HepG2 (cell line): ENCODE measurements at regions not wholly inside any gene's neighbourhood (a gene's known extent, or its start where the extent isn't known, plus 50 kb on each side); places are given as distances from the start of the nearest gene placed in this dataset.
A peak's percentile ranks its signal among the peaks of the same experiment; 100 is the strongest.

Experiments
- ARNT2 ChIP-seq: sonication (generic); formaldehyde crosslinking; IDR thresholded peaks from 2 replicates; pipeline ENCODE4 v1.8.0; 2022; ENCODE audit warnings: mild to moderate bottlenecking, low read depth, missing genetic modification reagents, moderate library complexity
- ATF1 ChIP-seq: IDR thresholded peaks from 2 replicates; pipeline ENCODE4 v1.6.1; 2016; ENCODE audit warnings: mild to moderate bottlenecking, control low read depth
- FOSL2 ChIP-seq: sonication (generic); formaldehyde crosslinking; IDR thresholded peaks from 2 replicates; pipeline ENCODE4 v1.4.0; 2020; ENCODE audit warnings: missing genetic modification reagents
- FOXK1 ChIP-seq: sonication (generic); formaldehyde crosslinking; IDR thresholded peaks from 2 replicates; pipeline ENCODE4 v1.4.0; 2020; ENCODE audit warnings: low read depth, missing genetic modification reagents, borderline replicate concordance
- KMT2B ChIP-seq: IDR thresholded peaks from 2 replicates; pipeline ENCODE4 v1.6.1; 2016; ENCODE audit warnings: missing genetic modification reagents, missing compliant biosample characterization
- MAFF ChIP-seq: IDR thresholded peaks from 2 replicates; pipeline ENCODE4 v1.6.1; 2011; ENCODE audit warnings: low read depth, low read length, improper control_type of control experiment
- NONO ChIP-seq, 2 experiments: fragments of 450-650 bp in 1 of 2; sonication (generic) in 1 of 2; formaldehyde crosslinking in 1 of 2; IDR thresholded peaks in 1 of 2; conservative IDR thresholded peaks in 1 of 2; 2 replicates each; pipeline versions ENCODE4 v1.6.1 to v1.8.0; 2017 to 2022; ENCODE audit warnings: mild to moderate bottlenecking in 1 of 2, missing genetic modification reagents in 1 of 2, moderate library complexity in 1 of 2
- NR2F1 ChIP-seq, 2 experiments: fragments of 450-650 bp in 1 of 2; formaldehyde crosslinking in 1 of 2; IDR thresholded peaks; 2 replicates each; pipeline versions ENCODE4 v1.5.0 to v1.6.1; 2016 to 2020; ENCODE audit warnings: mild to moderate bottlenecking in 1 of 2, missing compliant biosample characterization in 1 of 2, missing genetic modification reagents in 1 of 2, moderate library complexity in 1 of 2
- POLR2AphosphoS2 ChIP-seq: IDR thresholded peaks from 2 replicates; pipeline ENCODE4 v1.6.1; 2011; ENCODE audit warnings: low read depth, low read length, improper control_type of control experiment
- SNAI1 ChIP-seq: sonication (generic); formaldehyde crosslinking; IDR thresholded peaks from 2 replicates; pipeline ENCODE4 v1.5.0; 2020; ENCODE audit warnings: mild to moderate bottlenecking, missing genetic modification reagents, borderline replicate concordance
- TARDBP ChIP-seq: sonication (generic); formaldehyde crosslinking; IDR thresholded peaks from 2 replicates; pipeline ENCODE4 v1.8.0; 2022; ENCODE audit warnings: mild to moderate bottlenecking, missing genetic modification reagents
- ZMYM4 ChIP-seq: sonication (generic); formaldehyde crosslinking; IDR thresholded peaks from 2 replicates; pipeline ENCODE4 v1.8.1; 2023; ENCODE audit warnings: mild to moderate bottlenecking, missing genetic modification reagents
- ZNF18 ChIP-seq: sonication (generic); formaldehyde crosslinking; IDR thresholded peaks from 2 replicates; pipeline ENCODE4 v1.8.0; 2022; ENCODE audit warnings: mild to moderate bottlenecking, missing genetic modification reagents; ENCODE audit not compliant: insufficient replicate concordance
- ZNF318 ChIP-seq: sonication (generic); formaldehyde crosslinking; IDR thresholded peaks from 2 replicates; pipeline ENCODE4 v1.4.0; 2020; ENCODE audit warnings: mild to moderate bottlenecking, missing genetic modification reagents
- ZSCAN29 ChIP-seq: sonication (generic); formaldehyde crosslinking; conservative IDR thresholded peaks from 2 replicates; pipeline ENCODE4 v1.4.0; 2020; ENCODE audit warnings: mild to moderate bottlenecking, missing genetic modification reagents
- TF ChIP-seq, protein P1 (sequence below): sonication (generic); formaldehyde crosslinking; conservative IDR thresholded peaks from 2 replicates; pipeline ENCODE4 v1.8.1; 2023; ENCODE audit warnings: missing genetic modification reagents
- TF ChIP-seq, protein P2 (sequence below): sonication (generic); formaldehyde crosslinking; IDR thresholded peaks from 2 replicates; pipeline ENCODE4 v1.5.0; 2020; ENCODE audit warnings: missing genetic modification reagents, mild to moderate bottlenecking, borderline replicate concordance

- TF ChIP-seq TARDBP (CRISPR knock-in tag): 0 out of 2 replicates have a peak, but pooled peaks have one; percentile 37
- no peak for TF ChIP-seq FOXK1 (CRISPR knock-in tag)
- TF ChIP-seq ATF1 (CRISPR knock-in tag): no peak
- TF ChIP-seq, protein P1, sequence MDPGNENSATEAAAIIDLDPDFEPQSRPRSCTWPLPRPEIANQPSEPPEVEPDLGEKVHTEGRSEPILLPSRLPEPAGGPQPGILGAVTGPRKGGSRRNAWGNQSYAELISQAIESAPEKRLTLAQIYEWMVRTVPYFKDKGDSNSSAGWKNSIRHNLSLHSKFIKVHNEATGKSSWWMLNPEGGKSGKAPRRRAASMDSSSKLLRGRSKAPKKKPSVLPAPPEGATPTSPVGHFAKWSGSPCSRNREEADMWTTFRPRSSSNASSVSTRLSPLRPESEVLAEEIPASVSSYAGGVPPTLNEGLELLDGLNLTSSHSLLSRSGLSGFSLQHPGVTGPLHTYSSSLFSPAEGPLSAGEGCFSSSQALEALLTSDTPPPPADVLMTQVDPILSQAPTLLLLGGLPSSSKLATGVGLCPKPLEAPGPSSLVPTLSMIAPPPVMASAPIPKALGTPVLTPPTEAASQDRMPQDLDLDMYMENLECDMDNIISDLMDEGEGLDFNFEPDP: no peak
- TF ChIP-seq NONO (IDR thresholded peaks at IDR 0.05): no peak
- TF ChIP-seq NONO (CRISPR knock-in tag; conservative IDR thresholded peaks at IDR 0.05): 0 out of 2 replicates have a peak, but pooled peaks have one; percentile 28
- peak; percentile 27; the same call in 1 of the 2 replicates for TF ChIP-seq ZMYM4 (CRISPR knock-in tag)
- TF ChIP-seq ZNF318 (CRISPR knock-in tag): no peak
- TF ChIP-seq ZNF18 (CRISPR knock-in tag): no peak
- TF ChIP-seq, protein P2, sequence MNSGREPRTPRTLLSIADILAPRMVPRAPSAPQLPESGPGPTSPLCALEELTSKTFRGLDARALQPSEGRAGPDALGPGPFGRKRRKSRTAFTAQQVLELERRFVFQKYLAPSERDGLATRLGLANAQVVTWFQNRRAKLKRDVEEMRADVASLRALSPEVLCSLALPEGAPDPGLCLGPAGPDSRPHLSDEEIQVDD (CRISPR knock-in tag): no peak
- TF ChIP-seq KMT2B: no peak
- TF ChIP-seq ARNT2 (CRISPR knock-in tag): no peak
- TF ChIP-seq POLR2AphosphoS2: no peak
- peak; percentile 60 for TF ChIP-seq FOSL2 (CRISPR knock-in tag)
- no peak for TF ChIP-seq ZSCAN29 (CRISPR knock-in tag)
- TF ChIP-seq NR2F1 (CRISPR knock-in tag; IDR thresholded peaks at IDR 0.05): peak; percentile 32 to 59; a peak in 2 of 4 replicates
- TF ChIP-seq SNAI1: no peak
- TF ChIP-seq MAFF: no peak
Measured at GRCh38 chrX:25536307-25536970, 520.7 kb upstream of the ARX start (continued).
